ENCODE measurements at regions not wholly inside any gene's neighbourhood (a gene's known extent, or its start where the extent isn't known, plus 50 kb on each side); places are given as distances from the start of the nearest gene placed in this dataset.

DNA sequence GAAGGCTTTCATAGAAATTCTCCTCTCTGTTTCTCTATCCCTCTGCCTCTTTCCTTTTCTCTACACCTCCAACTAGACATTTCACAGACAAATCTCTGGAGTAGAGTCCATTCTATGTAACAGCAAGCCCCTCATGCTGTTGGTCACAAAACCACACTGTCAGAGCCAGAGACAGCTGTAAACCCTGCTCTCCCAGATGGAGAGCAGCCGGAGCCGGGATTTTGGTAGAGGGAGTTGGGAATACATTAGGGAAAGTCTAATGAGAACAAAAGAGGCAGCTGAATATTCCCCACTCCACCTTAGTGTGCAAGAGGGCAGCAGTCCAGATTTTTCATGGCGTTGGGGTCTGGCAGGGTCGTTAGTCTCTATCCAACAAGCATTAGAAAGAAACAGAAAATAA is 68.3 kb upstream of the EDN1 start:
- ATAC-seq: no peak

DNA sequence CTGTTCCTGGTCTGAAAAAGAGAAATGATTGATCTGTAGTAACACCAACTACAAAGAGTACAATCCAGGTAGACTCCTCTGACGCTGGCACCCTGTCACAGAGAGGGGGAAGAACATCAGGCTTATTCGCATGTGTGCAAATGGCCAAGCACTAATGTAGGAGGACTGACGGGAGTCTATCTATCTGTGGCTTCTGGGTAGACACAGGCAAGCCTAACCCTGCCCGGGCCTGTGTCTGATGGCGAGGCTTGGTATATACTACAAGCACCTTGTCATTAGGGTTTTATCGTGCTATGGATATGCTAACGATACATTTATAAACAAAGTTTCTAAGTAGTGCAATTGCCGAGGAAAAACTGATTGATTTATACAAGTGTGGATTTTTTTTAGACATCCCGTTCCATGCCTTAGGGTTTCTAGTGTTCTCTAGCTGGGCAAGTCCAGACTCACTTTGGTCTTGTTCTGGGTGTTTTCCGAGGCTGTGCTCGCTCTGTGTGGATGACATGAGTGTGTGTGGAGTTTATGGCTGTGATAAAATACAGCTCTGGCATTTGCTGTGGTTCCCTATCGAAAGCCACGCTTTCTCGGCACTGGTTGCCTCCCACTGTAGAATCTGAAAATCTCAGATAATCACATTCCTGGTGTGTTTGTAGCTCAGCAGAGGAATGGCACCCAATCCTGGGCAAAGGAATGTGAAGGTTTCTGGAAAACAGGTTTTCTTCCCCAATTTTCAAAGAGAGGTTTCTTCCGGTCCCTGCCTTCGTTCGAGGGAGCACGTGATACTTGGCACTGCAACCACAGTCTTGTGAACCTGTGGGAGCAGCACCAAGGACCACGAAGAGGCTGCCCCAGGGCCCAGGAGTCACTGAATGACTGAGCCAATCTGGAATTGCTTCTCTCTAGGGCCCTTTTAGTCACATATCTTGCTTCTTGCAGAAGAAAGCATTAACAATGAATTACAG is 67.5 kb upstream of the EDN1 start:
- peak; percentile 83 for ATAC-seq

DNA sequence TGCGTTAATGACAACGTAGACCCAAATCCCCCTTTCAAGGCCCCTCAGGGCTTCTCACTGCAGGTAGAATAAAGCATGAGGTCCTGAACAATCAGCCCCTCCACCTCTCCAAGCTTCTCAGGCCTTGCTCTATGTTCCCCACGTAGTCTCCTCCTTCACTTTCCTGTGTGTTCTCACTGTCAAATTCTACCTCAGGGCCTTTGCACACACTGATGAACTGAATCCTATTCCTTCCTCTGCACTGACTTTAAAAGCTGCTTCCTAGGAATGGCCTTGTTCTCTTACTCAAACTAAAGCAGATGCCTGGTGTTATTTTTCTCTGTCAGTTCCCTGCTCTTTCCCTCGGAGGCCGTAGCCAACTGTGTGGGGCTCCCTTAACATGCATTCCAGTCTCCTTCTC is 66.8 kb upstream of the EDN1 start:
- ATAC-seq: no peak

DNA sequence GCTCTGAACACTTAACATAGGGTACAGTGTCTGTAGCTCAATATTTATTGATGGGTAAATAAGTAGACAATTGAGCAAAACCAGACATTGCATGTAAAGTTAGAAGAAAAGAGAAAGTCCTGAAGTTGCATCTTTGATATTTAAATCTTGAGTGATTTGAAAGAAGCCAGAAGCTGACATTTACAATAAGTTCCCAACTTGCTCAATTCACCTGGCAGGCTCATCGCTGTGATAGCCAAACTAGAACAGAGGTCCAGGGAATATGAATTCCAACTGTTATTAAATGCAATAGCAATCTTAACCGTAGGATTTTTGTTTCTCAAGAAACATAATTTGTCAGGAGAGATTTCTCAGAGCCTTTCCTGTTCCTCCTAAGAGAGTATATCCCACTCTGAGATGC is 65.9 kb upstream of the EDN1 start:
- no peak for ATAC-seq

DNA sequence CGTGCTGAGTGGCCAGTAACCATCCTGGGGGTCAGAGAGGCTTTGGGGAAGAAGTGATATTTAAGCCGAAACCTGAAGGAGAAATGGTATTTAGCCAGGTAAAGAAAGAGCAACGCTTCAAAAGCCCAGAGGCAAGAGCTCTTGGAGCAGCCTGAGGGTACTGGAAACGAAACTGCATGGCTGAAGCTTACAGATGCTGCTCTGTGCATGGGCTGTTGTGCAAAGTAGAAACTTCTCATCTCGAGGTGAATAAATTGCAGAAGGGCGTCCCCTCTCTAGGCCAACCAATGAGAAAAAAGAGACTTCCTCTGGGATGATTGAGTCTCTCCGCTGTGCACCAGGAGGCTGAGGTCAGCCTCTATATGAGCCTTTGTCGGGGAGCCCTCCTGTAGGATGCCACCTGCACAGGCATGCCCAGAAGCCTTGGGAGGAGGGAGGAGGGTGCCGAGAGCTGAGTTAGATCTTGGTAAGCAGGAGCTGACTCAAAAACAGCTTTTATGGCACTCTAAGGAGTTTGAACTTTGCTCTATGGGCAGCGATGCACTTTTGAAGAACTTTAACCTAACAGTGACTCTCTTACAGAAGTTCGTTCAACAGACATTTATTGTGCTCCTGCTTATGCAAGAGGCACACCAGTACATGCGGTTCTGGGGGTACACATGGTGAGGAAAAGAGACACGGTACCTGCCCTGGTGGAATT is 61.6 kb upstream of the EDN1 start:
- peak; percentile 66 for ATAC-seq

DNA sequence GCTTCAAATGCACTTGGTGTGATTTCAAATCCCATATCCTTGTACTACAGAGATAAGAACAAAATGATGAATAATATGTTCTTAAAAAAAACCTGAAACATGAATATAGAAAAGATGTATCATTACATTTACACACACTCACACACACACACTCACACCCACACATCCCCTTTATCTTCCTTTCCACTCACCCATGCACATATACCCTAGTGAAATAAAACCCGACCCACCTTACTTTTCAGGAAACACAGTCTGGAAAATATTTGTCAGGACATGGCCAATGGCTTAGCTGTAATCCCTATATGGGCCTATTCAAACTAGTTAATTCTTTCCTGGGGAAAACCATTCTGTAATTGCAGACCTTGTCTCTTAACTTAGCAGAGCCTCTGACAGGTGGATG is 60.8 kb upstream of the EDN1 start:
- no peak for ATAC-seq

DNA sequence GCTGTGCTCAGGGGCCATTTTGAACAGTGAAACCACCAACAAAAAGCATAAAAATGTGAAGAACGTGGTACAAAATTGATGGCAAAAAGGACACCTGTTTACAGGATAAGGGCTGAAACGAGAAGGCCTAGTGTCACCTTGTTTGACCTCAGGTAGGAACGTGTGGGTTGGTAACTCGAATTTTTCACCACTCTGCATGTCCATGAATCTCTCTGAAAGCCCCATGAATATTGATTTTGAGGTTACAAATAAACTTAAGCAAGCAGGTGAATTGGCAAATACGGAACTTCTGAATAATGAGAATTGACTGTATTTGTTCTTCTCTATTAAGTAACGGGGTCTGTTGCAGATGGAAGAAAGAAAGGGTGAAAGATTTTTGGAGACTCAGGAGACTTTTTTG is 59.6 kb upstream of the EDN1 start:
- no peak for ATAC-seq

DNA sequence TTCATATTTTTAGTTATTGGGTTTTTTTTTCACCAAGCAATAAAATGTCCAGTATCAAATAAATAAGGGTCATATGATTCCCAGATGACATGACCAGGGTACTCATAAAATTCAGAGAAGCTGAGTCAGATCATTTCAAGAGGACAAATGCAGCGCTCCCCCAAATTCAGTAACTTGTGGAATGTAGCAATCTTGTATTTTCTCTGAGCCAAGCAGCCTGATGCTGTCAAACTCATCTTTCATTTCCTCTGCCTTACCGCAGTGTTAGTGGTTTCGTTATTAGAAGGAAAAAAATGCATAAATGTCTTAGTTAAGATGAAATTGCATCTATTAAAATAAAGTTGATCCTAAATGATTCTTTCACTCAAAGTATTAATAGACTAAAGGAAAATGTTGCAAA is 57.8 kb upstream of the EDN1 start:
- no peak for ATAC-seq

DNA sequence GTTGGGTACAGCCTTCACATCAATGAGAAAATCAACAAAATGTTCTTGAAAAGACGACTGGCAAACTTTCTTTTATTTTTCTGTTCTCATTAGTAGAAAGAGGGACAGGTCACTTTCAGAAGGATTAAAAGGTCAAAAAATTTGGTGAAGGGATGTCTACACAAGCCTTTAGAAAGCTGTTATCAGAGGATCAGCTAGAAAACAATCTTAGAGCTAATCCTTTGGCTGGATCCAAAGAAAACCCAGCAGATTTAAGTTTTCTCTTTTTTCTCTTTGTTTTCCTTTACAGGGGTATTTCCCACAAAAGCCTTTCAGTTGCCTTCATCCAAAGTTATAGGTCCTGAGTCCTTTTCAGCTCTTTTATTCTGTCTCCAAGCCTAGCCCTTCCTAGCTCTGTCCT is 57.3 kb upstream of the EDN1 start:
- no peak for ATAC-seq

DNA sequence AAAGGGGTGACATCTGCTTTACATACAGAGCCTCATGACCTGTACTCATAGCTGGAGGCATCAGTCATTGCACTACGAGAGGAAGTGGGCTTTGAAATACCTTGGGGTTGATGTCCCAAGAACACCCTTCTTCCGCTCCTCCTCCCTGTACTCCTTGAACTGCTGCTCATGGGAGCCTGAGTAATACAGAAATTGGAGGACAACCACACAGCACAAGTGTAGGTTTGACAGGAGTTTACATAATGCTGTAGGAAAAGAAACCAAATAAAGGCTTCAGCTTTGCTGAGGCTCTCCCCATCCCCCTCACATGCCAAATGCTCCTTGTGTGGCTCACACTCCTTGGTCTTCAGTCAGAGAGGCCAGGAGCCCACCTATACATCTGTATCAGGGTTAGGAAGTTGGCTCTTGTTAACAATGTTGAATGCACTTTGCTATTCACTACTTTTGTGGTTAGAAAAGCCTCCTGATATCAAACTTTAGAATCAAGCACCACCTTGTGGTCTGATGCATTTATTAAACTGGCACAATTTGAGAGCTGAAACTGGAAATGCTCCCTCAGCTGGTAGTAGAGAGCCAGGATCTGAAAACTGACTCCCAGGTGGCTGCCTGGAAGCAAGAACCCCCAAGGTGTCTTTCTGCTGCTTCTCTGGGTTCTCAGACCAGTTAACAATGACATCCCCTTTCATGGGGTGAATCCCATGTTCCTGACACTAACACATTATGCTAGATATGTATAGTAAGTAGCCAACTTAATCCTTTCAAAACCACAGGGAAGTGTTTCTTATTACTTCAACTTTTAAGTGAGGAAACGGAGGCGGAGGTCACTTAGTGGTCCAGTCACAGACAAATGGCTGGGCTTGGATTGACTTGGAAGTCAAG is 56.2 kb upstream of the EDN1 start:
- ATAC-seq: peak; percentile 74

DNA sequence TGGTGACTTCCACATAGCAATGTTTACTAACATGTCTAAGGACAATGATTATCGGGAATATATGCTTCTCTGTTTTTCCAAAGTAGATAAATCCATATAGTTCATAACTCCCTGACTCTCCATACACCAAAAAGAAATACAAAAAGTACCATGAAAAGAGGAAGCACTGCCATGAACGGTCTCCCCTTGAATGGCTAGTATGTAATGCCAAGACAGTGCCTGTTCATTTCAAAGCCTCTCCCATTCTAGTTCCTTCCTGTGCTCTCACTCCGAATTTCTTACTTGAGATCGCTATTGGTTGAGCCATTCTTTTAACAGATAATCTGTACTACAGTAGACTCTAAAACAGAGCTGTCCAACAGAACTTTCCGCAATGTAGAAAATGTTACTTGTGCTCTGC is 54.8 kb upstream of the EDN1 start:
- ATAC-seq: no peak

DNA sequence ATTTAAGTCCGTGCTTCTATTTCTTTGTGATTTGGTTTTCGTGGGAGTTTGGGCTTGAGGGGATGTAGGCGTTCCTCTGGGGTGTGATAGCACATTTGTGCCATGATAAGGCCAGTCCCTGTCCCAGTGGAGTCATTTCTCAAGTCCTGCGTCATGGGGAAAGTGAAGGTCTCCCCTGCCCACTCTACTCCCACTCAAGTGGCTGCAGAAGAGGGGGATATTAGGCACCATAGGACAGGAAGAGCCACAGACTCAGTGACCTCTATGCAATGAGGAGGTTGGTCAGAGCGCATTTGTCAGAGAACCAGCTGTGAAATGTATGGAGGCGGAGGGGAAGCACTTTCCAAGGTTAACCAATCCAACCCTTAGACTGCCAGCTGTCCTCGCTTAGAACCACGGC is 51.9 kb upstream of the EDN1 start:
- no peak for ATAC-seq
